HG02610 (cell line): ENCODE measurements at regions not wholly inside any gene's neighbourhood (a gene's known extent, or its start where the extent isn't known, plus 50 kb on each side); places are given as distances from the start of the nearest gene placed in this dataset.

Experiments used
- ATAC-seq: cut with Tn5 transposase; IDR thresholded peaks from one replicate; pipeline ENCODE4 v1.9.1; 2021; ENCODE audit warnings: mild to moderate bottlenecking, moderate library complexity; ENCODE audit not compliant: unreplicated experiment

DNA sequence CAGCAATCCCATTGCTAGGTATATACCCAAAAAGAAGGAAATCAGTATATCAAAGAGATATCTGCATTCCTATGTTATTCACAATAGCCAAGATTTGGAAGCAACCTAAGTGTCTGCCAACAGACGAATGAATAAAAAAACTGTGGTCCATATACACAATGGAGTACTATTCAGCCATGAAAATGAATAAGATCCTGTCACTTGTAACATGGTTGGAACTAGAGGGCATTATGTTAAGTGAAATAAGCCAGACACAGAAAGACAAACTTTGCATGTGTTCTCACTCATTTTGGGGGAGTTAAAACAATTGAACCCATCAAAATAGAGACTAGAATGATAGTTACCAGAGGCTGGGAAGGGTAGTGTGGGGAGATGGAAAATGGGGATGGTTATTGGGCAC lies 323.5 kb upstream of the NFE2L3 start:
- ATAC-seq, result no peak

DNA sequence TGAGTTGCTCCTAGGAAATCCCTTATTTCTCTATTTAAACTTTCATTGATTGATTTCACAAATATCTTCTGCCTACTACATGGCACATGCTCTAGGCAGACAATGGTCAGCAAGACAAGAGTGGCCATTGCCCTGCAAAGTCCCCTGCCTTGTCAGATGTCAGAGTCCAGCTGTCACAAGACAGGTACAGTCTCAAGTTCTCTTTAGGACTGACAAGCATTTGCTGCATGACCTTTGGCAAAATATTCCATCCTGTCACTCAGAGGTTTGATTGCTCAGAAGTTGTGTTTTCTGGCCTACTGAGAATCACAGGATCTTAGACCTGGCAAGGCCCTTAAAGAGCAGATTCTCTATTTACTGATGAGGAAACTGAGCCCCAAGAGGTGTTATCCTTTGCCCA lies 322.3 kb upstream of the NFE2L3 start:
- no peak for ATAC-seq

- ATAC-seq, result no peak
These were observed 321.8 kb upstream of the NFE2L3 start for GRCh38 chr7:25830215-25830614.

DNA sequence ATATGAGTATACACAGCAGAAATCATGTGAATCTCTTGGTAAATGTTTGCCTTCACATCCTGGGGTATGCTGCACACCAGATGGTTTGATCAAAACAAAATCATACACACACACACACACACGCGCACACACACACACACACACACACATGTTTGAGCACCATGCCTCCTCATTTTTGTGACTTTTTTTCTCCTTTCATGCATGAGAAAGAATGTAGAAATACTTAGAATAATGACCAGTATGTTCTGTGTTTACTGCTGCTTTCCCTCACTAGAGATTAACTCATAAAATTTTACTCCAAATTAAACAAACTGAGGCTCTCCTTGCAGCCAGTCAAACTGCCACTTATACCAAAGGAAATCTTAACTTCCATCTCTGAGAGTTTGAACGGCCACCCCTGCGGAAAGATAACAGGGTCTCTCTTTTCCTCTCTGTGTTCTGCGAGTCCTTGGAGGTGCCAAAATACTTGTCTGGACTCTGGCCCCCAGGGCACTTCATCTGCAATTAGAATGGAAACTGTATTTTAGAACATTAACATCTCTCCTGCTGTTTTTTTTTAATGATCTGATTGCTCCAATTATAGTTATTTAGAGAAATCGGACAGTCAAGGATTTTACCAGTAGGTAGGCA lies 320.8 kb upstream of the NFE2L3 start:
- ATAC-seq, result no peak

DNA sequence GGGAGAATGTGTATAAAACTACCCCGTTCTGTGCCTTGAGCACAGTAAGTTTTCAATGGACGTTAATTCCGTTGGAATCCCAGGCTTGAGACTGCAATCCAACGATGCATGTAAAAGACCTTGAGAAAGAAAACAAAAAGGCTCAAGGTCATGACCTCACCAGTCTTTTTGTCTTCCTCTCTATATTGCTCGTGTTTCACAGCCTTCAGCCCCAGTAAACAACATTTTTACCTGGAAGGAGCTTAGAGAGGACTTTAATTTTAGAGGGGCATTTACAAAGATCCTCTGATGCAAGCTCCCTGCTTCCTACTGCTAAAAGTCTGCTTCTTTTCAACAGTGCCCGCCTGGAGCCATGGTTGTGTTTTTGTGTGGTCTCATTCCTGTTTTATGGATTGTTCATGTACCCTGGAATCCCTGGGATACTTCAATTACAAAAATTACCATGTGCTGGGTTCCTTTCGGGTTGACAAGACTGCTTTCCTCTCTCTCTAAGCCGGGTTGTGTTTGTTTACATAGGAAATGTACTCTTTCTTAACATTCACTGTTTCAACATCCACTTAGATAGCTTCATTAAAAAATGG lies 320.1 kb upstream of the NFE2L3 start:
- ATAC-seq, result no peak

DNA sequence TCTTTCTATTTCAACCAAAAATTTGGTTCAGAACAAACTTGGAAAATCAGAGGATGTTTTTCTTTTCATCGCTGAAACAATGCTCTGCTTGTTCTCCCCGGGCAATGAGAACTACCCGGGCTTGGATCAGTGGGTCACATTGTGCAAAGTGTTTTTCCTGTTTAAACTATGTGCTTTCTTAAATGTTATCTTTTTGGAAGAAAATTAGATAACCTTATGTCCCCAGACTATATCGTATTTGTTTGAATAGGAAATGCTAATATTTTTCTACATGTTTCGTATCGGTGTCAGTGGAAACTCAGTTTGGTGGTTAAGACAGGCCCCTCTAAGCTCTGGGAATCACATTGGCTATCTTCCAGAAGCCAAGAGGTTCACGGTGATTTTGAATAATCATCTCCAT lies 319.5 kb upstream of the NFE2L3 start:
- ATAC-seq, result no peak

- no peak for ATAC-seq
These were observed 319.1 kb upstream of the NFE2L3 start for GRCh38 chr7:25832929-25833328.

- ATAC-seq, result no peak
These were observed 317.9 kb upstream of the NFE2L3 start for GRCh38 chr7:25834050-25834449.

DNA sequence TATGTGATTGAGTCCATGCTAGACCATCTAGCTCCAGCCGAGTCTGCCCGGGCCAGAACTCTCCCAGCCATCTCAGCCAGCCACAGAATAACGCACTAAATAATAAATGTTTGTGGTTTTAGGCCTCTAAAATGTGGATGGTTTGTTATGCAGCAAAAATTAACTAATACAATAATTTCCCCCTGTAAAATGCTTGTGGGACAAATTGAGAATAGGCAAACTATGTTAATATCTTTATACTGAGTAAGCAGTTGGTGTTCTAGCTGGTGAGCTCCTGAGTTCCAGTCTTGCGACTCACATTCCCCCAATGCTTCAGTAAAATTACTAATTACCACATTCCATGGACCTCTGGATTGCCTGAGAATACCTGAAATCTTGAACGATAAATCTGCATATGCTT lies 316.8 kb upstream of the NFE2L3 start:
- ATAC-seq, result no peak

DNA sequence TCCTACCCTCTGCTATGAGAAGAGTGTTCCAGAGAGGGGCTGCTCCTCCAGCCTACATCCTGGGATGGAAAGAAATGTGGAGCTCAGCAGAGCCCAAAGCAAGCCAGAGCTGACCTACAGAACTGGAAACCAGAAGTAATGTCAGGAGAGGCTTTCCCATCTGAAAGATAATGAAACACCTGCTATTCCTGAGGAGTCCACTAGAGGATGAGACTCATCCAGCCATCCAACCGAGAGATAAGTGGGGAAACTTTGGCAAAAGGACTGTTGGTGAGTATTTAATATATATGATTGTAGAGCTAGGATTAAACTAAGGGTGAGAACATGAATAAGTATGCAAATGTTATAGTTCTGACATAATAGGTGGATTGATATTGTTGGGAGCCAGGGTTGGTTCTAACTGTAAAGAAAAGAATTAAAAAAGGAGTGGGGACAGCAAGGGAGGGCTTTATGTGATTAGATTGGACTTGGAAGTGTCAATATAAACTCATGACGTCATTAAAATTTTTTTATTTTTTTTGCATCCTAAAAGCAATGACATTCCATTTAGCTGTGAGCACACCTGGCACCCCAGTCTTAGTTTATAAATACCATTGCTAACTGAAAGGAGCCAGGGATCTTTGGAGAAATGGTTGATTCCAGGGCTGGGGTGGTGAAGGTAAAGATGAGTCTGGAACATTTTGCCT lies 312.8 kb upstream of the NFE2L3 start:
- ATAC-seq, result no peak

- no peak for ATAC-seq
These were observed 311.7 kb upstream of the NFE2L3 start for GRCh38 chr7:25840209-25840792.

DNA sequence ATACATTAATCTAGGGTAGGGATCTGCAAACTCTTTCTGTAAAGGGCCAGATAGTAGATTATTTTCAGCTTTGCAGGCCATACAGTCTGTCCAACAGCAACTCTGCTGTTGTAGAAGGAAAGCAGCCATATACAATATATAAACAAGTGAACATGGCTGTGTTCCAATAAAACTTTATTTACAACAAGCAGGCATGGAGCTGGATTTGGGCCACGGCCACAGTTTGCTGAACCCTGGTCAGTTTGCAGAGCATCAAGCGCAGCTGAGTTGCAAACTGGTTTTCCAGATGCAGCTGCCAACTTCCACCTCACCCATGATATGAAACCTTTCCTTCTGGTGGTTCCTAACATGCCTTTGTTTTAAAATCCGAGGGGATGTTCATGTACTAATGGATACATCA lies 310.4 kb upstream of the NFE2L3 start:
- ATAC-seq, result no peak

DNA sequence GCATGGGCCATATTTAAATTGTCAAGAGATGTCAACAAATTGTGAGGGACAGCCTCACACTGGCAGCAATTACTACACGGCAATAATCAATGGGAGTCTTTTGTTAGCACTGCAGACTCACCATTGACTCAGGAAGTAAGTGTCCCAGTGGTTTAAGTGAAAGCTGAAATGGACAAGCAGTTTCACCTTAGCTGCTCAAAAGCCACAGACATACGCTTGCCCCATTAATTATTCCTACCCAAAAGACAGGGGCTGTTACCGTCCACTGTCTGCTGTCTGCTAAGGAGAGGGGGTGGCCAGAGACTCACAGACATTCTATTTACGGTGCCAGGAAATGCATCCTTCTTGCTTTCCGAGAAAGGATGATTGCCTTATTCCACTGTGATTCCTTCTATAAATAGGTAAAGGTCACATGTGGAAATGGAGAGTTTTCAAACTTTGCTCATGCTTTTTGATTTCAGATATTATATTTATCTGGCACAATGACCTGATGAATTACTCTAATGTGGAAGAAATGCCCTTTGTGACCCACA lies 309.7 kb upstream of the NFE2L3 start:
- no peak for ATAC-seq

- no peak for ATAC-seq
These were observed 308.5 kb upstream of the NFE2L3 start for GRCh38 chr7:25843467-25843866.

- ATAC-seq, result no peak
These were observed 307.7 kb upstream of the NFE2L3 start for GRCh38 chr7:25844102-25844870.

DNA sequence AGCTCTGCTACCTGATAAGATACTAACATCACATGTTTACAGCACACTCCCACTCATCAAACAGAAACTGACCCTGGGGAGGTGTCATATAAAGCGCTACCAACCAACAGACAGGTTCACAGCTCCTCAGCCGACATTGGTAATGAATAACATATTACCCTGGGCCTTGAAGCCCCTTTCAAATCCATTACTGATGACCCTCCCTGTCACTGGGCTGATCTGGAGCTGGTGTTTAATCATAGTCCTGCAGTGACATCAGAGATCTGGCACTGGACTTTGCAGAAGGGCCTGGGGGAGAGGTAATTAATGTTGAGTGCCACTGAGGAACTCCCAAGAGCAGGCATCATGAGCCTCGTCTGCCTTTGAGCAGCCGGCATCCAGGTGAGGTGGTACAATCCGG lies 306.5 kb upstream of the NFE2L3 start:
- ATAC-seq, result no peak

DNA sequence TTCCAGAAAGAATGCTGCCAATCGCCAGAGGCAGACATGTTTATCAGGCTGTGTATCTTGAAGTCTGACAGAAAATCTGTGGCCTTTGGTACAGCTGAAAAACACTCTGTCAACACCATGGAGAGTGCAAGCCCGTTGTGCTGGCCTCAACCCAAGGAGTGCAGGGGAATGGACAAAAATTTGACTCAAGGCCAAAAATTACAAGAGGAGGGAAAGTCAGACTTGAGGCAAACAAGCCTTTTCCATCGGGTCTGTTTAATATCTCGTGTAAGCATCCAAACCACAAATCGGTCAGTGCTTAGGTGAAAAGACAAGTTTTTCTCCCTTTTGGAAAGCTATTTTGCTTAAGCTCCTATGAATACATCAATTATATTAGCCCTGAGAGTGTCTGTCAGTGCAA lies 305.3 kb upstream of the NFE2L3 start:
- ATAC-seq, result no peak

DNA sequence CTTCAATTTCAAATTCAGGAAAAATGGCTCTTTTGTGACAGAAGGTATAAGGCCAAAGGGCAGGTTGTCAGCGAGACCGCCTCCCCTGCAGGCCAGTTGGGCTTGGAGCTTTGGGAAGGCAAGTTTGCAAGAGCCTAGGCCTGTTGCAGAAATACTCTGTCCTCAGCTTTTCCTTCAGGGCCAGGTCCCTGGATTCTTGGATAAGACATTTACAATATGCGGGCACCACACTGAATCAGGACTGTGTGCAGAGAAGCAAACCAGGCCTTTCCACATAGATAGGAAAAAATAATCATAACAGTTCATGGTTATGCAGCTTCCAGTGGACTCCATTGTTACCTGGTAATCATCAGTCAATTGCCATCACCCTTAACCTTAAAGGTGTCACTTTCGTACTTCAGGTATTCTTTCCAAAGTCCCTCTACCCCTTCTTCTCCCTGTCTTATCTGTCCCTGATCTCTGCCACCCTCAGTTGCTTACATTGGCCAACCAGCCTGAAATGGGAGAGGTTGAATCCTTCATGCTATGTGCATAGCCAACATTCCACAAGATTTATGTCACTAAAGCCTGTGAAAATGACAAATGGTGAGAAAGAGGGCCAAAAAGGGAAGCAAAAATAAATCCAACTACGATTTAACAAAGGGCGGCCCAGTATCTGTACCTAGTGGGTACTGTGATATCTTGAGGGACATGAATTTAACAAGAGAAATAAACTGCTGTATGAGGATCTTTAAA lies 304.5 kb upstream of the NFE2L3 start:
- ATAC-seq, result no peak

- no peak for ATAC-seq
These were observed 302.4 kb upstream of the NFE2L3 start for GRCh38 chr7:25849500-25850184.

- no peak for ATAC-seq
These were observed 301.8 kb upstream of the NFE2L3 start for GRCh38 chr7:25850216-25850615.
